Hematopoietic multipotent progenitor cell treated with erythropoietin and hydrocortisone succinate and interleukin-3 and kit ligand, for 4 days (in vitro differentiated cells): ENCODE measurements at regions not wholly inside any gene's neighbourhood (a gene's known extent, or its start where the extent isn't known, plus 50 kb on each side); places are given as distances from the start of the nearest gene placed in this dataset.
"Not testable (repeated sequence)": the region's sequence is repeated elsewhere in the genome, so short reads cannot be mapped to it uniquely, and the experiment has no call there.

Experiments
- DNase-seq: peaks from one replicate; pipeline ENCODE4 v3.0.0-alpha.2; 2015

GRCh38 chr13:33561627-33562026 lies 256.3 kb upstream of the RFC3 start:
- DNase-seq = no peak

- no peak for DNase-seq
These were observed 246.3 kb upstream of the RFC3 start for GRCh38 chr13:33571618-33572017.

GRCh38 chr13:33572322-33572721 lies 245.6 kb upstream of the RFC3 start:
- DNase-seq = not testable (repeated sequence)

DNA sequence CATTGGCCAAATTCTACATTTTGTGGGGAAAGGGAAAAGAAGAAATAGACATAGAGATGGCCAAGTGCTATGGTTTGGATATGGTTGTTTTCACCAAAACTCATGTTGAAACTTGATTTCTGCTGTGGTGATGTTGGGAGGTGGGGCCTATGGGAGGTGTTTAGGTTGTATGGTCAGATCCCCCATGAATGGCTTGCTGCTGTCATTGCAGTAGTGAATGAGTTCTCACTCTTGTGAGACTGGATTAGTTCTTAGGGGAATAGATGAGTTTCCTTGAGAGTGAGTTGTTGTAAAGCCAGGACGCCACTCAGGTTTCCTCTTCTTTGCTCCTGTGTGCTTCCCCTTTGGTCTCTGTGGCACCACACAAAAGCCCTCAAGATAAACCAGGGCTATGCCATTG lies 242.6 kb upstream of the RFC3 start:
- no peak for DNase-seq

GRCh38 chr13:33577007-33577406 lies 240.9 kb upstream of the RFC3 start:
- DNase-seq = no peak

DNA sequence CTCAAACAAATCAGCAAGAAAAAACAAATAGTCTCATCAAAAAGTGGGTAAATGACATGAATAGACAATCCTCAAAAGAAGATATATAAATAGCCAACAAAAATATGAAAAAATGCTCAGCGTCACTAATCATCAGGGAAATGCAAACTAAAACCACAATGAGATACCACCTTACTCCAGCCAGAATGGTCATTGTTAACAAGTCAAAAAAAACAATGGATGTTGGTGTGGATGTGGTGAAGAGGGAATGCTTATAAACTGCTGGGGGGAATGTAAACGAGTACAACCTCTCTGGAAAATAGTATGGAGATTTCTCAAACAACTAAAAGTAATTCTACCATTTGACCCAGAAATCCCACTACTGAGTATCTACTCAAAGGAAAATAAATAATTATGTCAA lies 239.2 kb upstream of the RFC3 start:
- no peak for DNase-seq

DNA sequence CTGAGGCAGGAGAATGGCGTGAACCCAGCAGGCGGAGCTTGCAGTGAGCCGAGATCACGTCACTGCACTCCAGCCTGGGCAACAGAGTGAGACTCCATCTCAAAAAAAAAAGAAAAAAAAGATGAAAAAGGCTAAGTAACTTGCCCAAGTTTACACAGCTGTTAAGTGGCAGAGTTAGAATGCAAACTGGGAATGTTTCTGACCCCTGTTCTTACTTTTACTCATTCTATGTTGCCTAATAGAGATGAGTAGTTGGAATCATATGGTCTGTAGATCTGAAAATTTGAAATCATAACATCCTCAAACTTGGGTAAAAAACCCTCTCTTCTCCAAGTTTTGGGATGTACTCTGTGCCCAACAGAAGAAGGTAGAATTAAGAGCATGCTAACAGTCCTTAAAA lies 235.8 kb upstream of the RFC3 start:
- DNase-seq = no peak

DNA sequence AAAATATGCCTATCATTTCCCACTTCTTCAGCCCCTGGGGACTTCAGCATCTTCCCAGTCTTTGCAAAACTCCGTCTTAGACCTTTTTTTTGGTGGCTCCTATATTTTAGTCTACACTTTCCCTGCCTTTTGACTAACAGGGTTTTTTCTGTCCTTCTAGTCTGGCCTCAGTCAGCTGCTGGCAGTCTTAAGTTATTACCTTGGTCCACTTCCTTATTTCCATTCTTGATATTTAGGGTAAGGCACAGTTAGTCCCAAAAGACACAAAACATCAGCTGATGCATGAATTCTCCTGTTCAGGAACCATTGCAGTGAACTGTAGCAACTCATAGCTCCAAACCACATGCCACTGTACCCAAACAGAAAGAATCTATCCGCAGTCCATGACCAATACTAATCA lies 234.6 kb upstream of the RFC3 start:
- no peak for DNase-seq

- DNase-seq = no peak
These were observed 227.0 kb upstream of the RFC3 start for GRCh38 chr13:33590936-33591335.

- DNase-seq = no peak
These were observed 211.3 kb upstream of the RFC3 start for GRCh38 chr13:33606692-33607091.

GRCh38 chr13:33610438-33611120 lies 207.4 kb upstream of the RFC3 start:
- no peak for DNase-seq

DNA sequence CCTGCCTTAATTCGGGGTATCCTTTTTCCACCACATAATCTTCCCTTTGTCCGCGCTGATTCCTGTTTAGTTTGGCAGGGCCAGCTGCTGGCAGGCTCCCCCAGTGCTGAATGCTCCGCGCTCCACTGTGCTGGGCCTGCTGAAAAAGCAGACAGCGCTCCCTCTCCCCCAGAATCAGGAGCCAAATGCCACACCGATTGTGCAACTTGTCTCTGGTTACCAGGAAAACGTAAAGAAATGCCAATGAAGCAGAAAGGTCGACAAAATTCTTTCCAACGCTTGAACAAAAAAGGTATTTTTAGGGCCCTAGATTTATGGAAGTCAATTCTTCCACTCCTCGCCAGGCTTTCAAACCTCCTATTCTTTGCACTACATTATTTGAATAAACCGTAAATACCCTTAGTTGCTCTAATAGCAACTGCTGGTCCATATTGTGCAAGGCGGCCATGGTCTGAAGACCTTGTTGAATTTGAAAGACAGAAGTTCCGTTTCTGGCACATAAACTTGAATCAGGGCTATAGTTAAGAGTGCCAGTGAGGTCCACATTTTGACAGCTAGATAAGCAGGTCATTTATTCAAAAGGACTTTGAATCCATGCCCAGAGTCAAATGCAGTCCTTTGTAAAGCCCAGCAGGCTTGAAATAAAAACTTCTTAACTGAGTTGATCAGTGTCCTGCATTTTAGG lies 206.7 kb upstream of the RFC3 start:
- no peak for DNase-seq

DNA sequence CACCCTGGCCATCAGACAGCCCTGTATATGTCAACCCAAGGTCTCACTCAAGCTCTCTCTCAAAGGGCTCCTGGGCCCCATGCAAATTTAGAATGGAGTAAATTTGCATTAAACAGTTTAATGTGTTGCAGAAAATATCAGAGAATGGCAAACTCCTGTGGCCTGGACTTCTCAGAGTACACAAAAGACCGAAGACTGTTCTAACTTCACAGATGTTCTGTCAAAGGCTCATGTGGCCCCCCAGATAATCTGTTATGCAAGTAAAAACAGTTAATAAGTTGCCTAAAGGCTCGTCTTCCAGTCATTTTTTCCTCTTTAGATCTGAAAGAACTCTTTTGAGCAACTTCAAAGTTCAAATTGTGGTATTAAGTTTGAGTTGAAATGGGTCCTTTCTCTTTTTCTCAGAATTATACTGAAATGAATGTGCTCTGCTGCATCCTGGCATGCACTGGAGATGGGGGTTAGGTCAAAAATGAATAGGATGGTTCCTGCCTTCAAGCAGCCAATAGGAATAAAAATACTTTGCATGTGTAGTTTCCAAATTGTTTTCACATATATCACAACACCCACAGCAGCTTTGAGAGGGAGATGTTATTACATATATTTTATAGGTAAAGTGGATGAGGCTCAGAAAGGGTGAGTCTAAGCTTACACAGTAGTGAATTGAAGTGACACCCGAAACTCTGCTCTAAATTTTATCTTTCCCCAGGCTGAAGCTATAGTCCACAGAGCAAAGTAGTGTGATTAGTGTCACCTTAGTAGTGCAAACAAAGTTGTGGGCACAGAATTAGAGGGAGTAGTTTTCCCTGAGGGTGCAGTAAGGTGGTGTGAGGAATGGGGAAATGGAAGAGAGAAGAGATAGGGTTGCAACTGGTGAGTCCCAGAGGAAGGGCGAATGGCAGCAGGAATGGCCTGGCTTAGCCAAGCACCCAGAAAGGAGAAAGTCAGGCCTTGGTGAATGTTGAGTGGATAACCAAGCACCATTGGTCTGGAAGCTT lies 205.0 kb upstream of the RFC3 start:
- DNase-seq = no peak

GRCh38 chr13:33615436-33615835 lies 202.5 kb upstream of the RFC3 start:
- no peak for DNase-seq

DNA sequence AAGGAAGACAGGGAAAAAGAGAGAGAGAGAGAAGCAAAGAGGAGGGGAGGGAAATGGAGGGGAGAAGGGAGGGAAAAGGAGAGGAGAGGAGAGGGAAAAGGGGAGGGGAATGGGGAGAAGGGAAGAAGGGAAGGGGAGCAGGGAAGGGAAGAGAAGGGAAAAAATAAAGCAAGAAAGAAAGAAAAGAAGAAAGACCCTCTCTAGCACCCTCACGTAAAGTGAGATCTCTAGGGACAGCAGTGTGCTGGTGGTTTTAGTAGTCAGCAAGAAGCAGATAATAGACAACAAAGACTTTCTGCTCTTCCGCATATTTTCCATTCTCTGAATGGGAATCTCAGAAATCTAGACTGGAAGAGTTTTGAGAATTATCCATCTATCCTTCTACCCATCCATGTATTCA lies 201.8 kb upstream of the RFC3 start:
- no peak for DNase-seq

GRCh38 chr13:33617055-33617454 lies 200.9 kb upstream of the RFC3 start:
- no peak for DNase-seq

DNA sequence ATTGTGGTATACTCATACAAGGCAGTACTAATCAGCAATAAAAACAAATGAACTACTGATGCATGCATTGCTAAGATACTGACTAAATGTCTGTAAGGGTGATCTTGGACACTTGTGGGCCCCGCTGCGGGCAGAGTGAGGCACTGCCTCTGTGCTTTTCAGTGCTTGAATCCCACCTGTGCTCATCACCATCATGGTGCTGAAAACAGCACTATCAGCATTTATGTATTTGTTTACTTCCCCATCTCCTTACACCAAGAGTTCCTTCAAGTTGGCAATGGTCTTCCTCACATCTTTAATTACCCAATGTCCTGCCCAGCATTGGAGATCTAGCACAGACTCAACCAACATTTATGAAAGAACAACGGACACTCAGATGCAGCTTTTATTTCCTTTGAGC lies 193.7 kb upstream of the RFC3 start:
- no peak for DNase-seq

DNA sequence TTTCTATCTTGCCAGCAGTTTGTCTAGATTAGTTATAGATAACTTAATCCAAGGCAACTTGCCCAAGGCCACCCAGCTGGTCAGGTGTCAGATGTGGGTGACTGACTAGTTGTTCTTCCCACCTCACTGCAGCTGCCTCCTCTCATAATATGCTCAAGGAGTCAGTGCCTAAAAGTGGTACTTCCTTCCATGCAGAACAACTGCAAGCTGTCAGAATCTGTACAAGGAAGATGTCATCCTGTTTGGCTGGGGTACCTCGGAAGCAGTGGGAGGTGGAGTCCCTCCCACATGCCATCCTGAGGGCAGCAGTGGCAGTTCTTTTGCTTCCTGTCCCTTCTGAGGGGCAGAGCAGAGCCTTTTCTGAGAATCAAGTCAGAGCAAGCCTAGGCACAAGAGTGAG lies 193.2 kb upstream of the RFC3 start:
- no peak for DNase-seq

GRCh38 chr13:33626407-33626806 lies 191.5 kb upstream of the RFC3 start:
- DNase-seq = no peak

- DNase-seq = no peak
These were observed 189.3 kb upstream of the RFC3 start for GRCh38 chr13:33628662-33629061.

- no peak for DNase-seq
These were observed 188.2 kb upstream of the RFC3 start for GRCh38 chr13:33629605-33630360.

DNA sequence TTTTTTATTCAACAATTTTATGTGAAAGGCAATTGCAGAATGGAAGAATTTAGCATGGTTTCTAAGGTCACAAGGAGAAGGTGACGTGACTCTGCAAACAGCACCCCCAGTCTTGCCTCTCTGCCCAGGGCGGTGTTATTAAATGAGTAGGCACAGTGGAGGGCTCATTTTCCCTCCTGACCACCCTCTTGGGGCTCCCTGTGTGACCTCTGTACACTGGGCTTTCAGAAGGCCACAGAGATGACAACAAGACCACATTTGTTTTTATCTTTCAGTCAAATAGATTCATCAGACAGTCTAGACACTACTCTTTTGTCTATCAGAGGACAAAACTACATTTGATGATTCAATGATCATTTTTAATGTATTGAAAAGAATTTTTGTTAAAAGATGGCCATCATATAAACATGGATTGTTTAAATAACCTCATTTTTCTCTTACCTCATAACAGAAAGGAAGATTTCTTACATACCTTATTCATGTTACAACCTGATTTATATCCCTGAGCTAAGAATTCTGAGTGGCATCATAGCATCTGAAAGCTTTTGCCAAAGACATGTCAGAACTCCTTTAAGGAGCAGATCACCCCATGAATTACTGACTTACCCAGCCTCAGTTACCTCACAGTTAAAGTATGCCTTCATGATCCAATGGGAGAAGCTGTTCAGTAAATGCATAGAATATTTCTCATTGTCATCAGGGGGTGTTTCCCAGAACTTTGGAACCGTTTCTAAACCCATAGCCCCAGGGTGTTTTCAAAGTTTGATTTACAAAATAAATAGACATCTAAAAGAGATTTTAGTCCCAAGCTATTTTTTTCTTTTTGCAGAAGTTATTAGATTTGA lies 184.0 kb upstream of the RFC3 start:
- DNase-seq = no peak
